ENCODE measurements at regions not wholly inside any gene's neighbourhood (a gene's known extent, or its start where the extent isn't known, plus 50 kb on each side); places are given as distances from the start of the nearest gene placed in this dataset.

- CTCF ChIA-PET, result no interaction called here
- no CpG with 5 or more reads among the region's 1 CpG for WGBS (ENCODE audit: insufficient coverage)
- ATAC-seq (replicated peaks in 1 of 4), result no peak
These were observed 135.6 kb upstream of the TLL1 start for GRCh38 chr4:165737309-165737972.

DNA sequence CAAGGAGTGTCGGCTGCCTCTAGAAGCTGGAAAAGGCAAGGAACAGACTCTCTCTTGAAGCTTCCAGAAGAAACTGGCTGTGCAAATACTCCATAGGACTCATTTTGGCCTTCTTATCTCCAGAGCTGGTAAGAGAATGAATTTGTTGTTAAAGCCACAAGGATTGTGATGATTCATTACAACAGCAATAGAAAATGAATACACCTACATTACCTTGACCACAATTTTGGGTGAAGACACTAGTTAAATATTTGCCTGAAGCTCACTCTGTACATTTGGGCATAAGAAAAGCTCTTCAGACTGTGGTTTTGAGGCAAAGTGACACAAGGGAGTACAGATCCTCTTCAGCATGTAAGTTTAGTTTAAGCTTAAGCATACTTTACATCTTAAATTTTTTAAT is 134.5 kb upstream of the TLL1 start:
- H3K27ac ChIP-seq (ENCODE audit: low read length), result no peak overlapping the region
- H3K4me1 Mint-ChIP-seq, result no peaks in the 10 kb centered on the region
- no peaks in the 10 kb centered on the region for H3K9me3 ChIP-seq
- no peaks in the 10 kb centered on the region for H3K27me3 ChIP-seq (replicated peaks in 1 of 2; ENCODE audit: control insufficient read depth in 2 of 2, extremely low read depth in 1 of 2, insufficient read depth in 2 of 2, low read length in 1 of 2)
- no peaks in the 10 kb centered on the region for H3K27me3 Mint-ChIP-seq
- DNase-seq, result no peak
- ChIA-PET CTCF (no interaction called here), POLR2A (no interaction called here)
- no peaks in the 10 kb centered on the region for H3K36me3 Mint-ChIP-seq
- ATAC-seq (replicated peaks in 1 of 4), result no peak
- no peaks in the 10 kb centered on the region for H3K36me3 ChIP-seq (ENCODE audit: control insufficient read depth in 2 of 2, extremely low read depth in 1 of 2, insufficient read depth in 1 of 2, low read length in 1 of 2)
- H3K4me3 ChIP-seq (ENCODE audit: control insufficient read depth in 1 of 2, extremely low read depth in 1 of 2, low read length in 1 of 2), result no peak overlapping the region
- peaks cover 0 to 4% (median 2%) of the 10 kb centered on the region in 3 donors for H3K9me3 Mint-ChIP-seq
- no CpG with 5 or more reads among the region's 1 CpG for WGBS (ENCODE audit: insufficient coverage)
- H3K27ac Mint-ChIP-seq, result no peak overlapping the region
- H3K4me3 Mint-ChIP-seq, result no peak overlapping the region
- H3K4me1 ChIP-seq (ENCODE audit: control insufficient read depth in 1 of 2, extremely low read depth in 1 of 2, insufficient read depth in 2 of 2, low read length in 2 of 2), result no peaks in the 10 kb centered on the region

More at GRCh38 chr4:165737309-165737972, 135.6 kb upstream of the TLL1 start:
- no peak for DNase-seq
- Mint-ChIP-seq H3K27me3 (no peaks in the 10 kb centered on the region), H3K9me3 (peaks cover 0 to 6% (median 2%) of the 10 kb centered on the region in 3 donors), H3K4me1 (no peaks in the 10 kb centered on the region), H3K4me3 (no peak overlapping the region), H3K27ac (no peak overlapping the region), H3K36me3 (no peaks in the 10 kb centered on the region)
- no peaks in the 10 kb centered on the region for H3K36me3 ChIP-seq (ENCODE audit: control insufficient read depth in 2 of 2, extremely low read depth in 1 of 2, insufficient read depth in 1 of 2, low read length in 1 of 2)
- H3K27me3 ChIP-seq (replicated peaks in 1 of 2; ENCODE audit: control insufficient read depth in 2 of 2, extremely low read depth in 1 of 2, insufficient read depth in 2 of 2, low read length in 1 of 2), result no peaks in the 10 kb centered on the region
- H3K4me1 ChIP-seq (ENCODE audit: control insufficient read depth in 1 of 2, extremely low read depth in 1 of 2, insufficient read depth in 2 of 2, low read length in 2 of 2), result no peaks in the 10 kb centered on the region
- H3K27ac ChIP-seq (ENCODE audit: low read length), result no peak overlapping the region
- POLR2A ChIA-PET, result interaction anchor here in 1 of 2 donors (0.8 kb wide), 1 partner anchor 194 kb away, joined by 3 read pairs; no protein-coding TSS in a partner anchor
- no peaks in the 10 kb centered on the region for H3K9me3 ChIP-seq
- no peak overlapping the region for H3K4me3 ChIP-seq (ENCODE audit: control insufficient read depth in 1 of 2, extremely low read depth in 1 of 2, low read length in 1 of 2)

DNA sequence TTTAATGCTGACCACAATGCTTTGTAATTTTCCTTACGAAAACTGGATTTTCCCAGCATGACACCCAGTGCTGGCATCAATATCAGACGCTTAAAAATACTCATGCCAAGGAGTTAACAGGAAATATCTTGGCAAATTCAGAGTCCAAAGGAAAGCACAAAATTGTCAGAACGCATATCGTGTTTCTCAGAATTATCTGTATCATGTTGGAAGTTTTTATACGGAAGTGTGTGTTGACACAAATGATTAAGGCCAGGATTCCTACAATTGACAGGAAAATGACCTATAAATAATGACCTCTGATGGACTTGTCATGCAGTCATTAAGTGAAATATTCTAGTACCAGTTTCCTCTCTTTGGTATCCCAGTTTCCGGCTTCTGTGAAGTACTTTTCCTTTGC is 132.1 kb upstream of the TLL1 start:
- peaks cover 0 to 2% (median 0%) of the 10 kb centered on the region in 3 donors for H3K9me3 Mint-ChIP-seq
- Histone ChIP-seq H3K4me1 (ENCODE audit: control insufficient read depth in 1 of 2, extremely low read depth in 1 of 2, insufficient read depth in 2 of 2, low read length in 2 of 2) (no peaks in the 10 kb centered on the region), H3K9me3 (no peaks in the 10 kb centered on the region), H3K27ac (ENCODE audit: low read length) (no peak overlapping the region), H3K36me3 (ENCODE audit: control insufficient read depth in 2 of 2, extremely low read depth in 1 of 2, insufficient read depth in 1 of 2, low read length in 1 of 2) (no peaks in the 10 kb centered on the region), H3K4me3 (ENCODE audit: control insufficient read depth in 1 of 2, extremely low read depth in 1 of 2, low read length in 1 of 2) (no peak overlapping the region), H3K27me3 (replicated peaks in 1 of 2; ENCODE audit: control insufficient read depth in 2 of 2, extremely low read depth in 1 of 2, insufficient read depth in 2 of 2, low read length in 1 of 2) (no peaks in the 10 kb centered on the region)
- H3K27me3 Mint-ChIP-seq, result no peaks in the 10 kb centered on the region
- H3K27ac Mint-ChIP-seq, result no peak overlapping the region
- H3K36me3 Mint-ChIP-seq, result no peaks in the 10 kb centered on the region
- CTCF ChIA-PET, result no interaction called here
- H3K4me1 Mint-ChIP-seq, result no peaks in the 10 kb centered on the region
- POLR2A ChIA-PET, result no interaction called here
- no peak overlapping the region for H3K4me3 Mint-ChIP-seq
- 88% methylated on average over 3 of the region's 6 CpGs for WGBS (ENCODE audit: insufficient coverage)
- ATAC-seq (replicated peaks in 1 of 4) (no peak), DNase-seq (no peak)

DNA sequence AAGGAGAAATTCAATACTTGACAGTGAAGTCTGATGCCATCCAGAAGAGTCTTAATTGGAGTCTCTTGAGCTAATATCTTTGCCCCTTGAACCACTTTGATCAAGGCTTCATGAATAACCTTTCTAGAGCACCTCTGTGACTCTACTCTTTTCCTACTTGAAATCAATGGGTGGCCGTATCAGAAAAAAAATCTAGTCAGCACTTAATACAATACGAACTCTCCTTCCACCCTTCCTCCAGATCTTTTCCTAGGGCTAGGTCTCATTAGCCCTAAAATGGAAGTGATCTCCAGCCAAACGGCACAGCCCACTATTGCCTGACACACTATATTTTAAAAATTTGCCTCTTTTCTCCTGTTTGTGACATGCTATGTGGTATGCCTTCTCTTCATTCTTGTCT is 129.6 kb upstream of the TLL1 start:
- H3K27me3 ChIP-seq (replicated peaks in 1 of 2; ENCODE audit: control insufficient read depth in 2 of 2, extremely low read depth in 1 of 2, insufficient read depth in 2 of 2, low read length in 1 of 2), result no peaks in the 10 kb centered on the region
- WGBS (ENCODE audit: insufficient coverage), result 100% methylated on average over 2 of the region's 3 CpGs
- Mint-ChIP-seq H3K27ac (no peak overlapping the region), H3K9me3 (peaks cover 0 to 2% (median 0%) of the 10 kb centered on the region in 3 donors), H3K27me3 (no peaks in the 10 kb centered on the region), H3K4me1 (no peaks in the 10 kb centered on the region), H3K4me3 (no peak overlapping the region), H3K36me3 (no peaks in the 10 kb centered on the region)
- H3K36me3 ChIP-seq (ENCODE audit: control insufficient read depth in 2 of 2, extremely low read depth in 1 of 2, insufficient read depth in 1 of 2, low read length in 1 of 2), result no peaks in the 10 kb centered on the region
- DNase-seq, result no peak
- H3K9me3 ChIP-seq, result no peaks in the 10 kb centered on the region
- ATAC-seq (replicated peaks in 1 of 4), result no peak
- H3K4me3 ChIP-seq (ENCODE audit: control insufficient read depth in 1 of 2, extremely low read depth in 1 of 2, low read length in 1 of 2), result no peak overlapping the region
- CTCF ChIA-PET, result no interaction called here
- no peak overlapping the region for H3K27ac ChIP-seq (ENCODE audit: low read length)
- H3K4me1 ChIP-seq (ENCODE audit: control insufficient read depth in 1 of 2, extremely low read depth in 1 of 2, insufficient read depth in 2 of 2, low read length in 2 of 2), result no peaks in the 10 kb centered on the region
- POLR2A ChIA-PET, result no interaction called here

GRCh38 chr4:165744370-165744769 is 128.7 kb upstream of the TLL1 start:
- H3K27me3 ChIP-seq (replicated peaks in 1 of 2; ENCODE audit: control insufficient read depth in 2 of 2, extremely low read depth in 1 of 2, insufficient read depth in 2 of 2, low read length in 1 of 2), result no peaks in the 10 kb centered on the region
- no peak for ATAC-seq (replicated peaks in 1 of 4)
- Mint-ChIP-seq H3K27ac (no peak overlapping the region), H3K4me1 (no peaks in the 10 kb centered on the region), H3K9me3 (peaks cover 0 to 2% (median 0%) of the 10 kb centered on the region in 3 donors), H3K4me3 (no peak overlapping the region), H3K36me3 (no peaks in the 10 kb centered on the region), H3K27me3 (no peaks in the 10 kb centered on the region)
- ChIA-PET CTCF (no interaction called here), POLR2A (no interaction called here)
- H3K27ac ChIP-seq (ENCODE audit: low read length), result no peak overlapping the region
- no peak for DNase-seq
- H3K4me1 ChIP-seq (ENCODE audit: control insufficient read depth in 1 of 2, extremely low read depth in 1 of 2, insufficient read depth in 2 of 2, low read length in 2 of 2), result no peaks in the 10 kb centered on the region
- no peak overlapping the region for H3K4me3 ChIP-seq (ENCODE audit: control insufficient read depth in 1 of 2, extremely low read depth in 1 of 2, low read length in 1 of 2)
- H3K36me3 ChIP-seq (ENCODE audit: control insufficient read depth in 2 of 2, extremely low read depth in 1 of 2, insufficient read depth in 1 of 2, low read length in 1 of 2), result no peaks in the 10 kb centered on the region
- H3K9me3 ChIP-seq, result no peaks in the 10 kb centered on the region
- WGBS (ENCODE audit: insufficient coverage), result no CpG with 5 or more reads among the region's 1 CpG

GRCh38 chr4:165748321-165748720 is 124.7 kb upstream of the TLL1 start:
- Mint-ChIP-seq H3K36me3 (no peaks in the 10 kb centered on the region), H3K27me3 (no peaks in the 10 kb centered on the region), H3K4me3 (no peak overlapping the region), H3K4me1 (no peaks in the 10 kb centered on the region), H3K9me3 (peaks cover 2 to 7% (median 5%) of the 10 kb centered on the region in 3 donors), H3K27ac (no peak overlapping the region)
- CTCF ChIA-PET, result no interaction called here
- Histone ChIP-seq H3K9me3 (no peaks in the 10 kb centered on the region), H3K27me3 (replicated peaks in 1 of 2; ENCODE audit: control insufficient read depth in 2 of 2, extremely low read depth in 1 of 2, insufficient read depth in 2 of 2, low read length in 1 of 2) (no peaks in the 10 kb centered on the region), H3K4me3 (ENCODE audit: control insufficient read depth in 1 of 2, extremely low read depth in 1 of 2, low read length in 1 of 2) (no peak overlapping the region), H3K4me1 (ENCODE audit: control insufficient read depth in 1 of 2, extremely low read depth in 1 of 2, insufficient read depth in 2 of 2, low read length in 2 of 2) (no peaks in the 10 kb centered on the region), H3K27ac (ENCODE audit: low read length) (no peak overlapping the region), H3K36me3 (ENCODE audit: control insufficient read depth in 2 of 2, extremely low read depth in 1 of 2, insufficient read depth in 1 of 2, low read length in 1 of 2) (no peaks in the 10 kb centered on the region)
- no peak for DNase-seq
- no CpG with 5 or more reads among the region's 1 CpG for WGBS (ENCODE audit: insufficient coverage)
- no peak for ATAC-seq (replicated peaks in 1 of 4)
- POLR2A ChIA-PET, result no interaction called here

DNA sequence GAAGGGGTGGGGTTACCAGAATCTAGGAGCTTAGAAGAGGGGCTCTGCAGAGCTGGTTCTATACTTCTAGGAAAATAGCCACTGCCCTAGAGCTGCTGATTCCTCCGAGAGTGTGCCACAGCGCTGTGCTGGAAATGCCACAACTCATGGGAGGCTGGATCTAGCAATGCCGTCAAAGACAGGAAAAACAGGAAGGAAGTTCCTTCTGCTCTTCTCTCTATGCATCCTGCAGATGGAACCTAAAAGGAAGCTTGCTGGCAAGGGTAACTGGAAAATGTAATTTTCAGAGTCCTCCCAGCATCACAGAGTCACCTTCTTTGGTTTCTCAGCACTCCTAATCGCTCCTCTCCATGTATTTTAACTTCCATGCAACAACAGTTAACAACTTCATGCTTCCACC is 121.2 kb upstream of the TLL1 start:
- H3K4me3 ChIP-seq (ENCODE audit: control insufficient read depth in 1 of 2, extremely low read depth in 1 of 2, low read length in 1 of 2), result no peak overlapping the region
- peaks cover 3 to 13% (median 8%) of the 10 kb centered on the region in 3 donors for H3K9me3 Mint-ChIP-seq
- no peaks in the 10 kb centered on the region for H3K4me1 ChIP-seq (ENCODE audit: control insufficient read depth in 1 of 2, extremely low read depth in 1 of 2, insufficient read depth in 2 of 2, low read length in 2 of 2)
- no peaks in the 10 kb centered on the region for H3K27me3 ChIP-seq (replicated peaks in 1 of 2; ENCODE audit: control insufficient read depth in 2 of 2, extremely low read depth in 1 of 2, insufficient read depth in 2 of 2, low read length in 1 of 2)
- H3K4me1 Mint-ChIP-seq, result no peaks in the 10 kb centered on the region
- H3K9me3 ChIP-seq, result no peaks in the 10 kb centered on the region
- H3K27ac ChIP-seq (ENCODE audit: low read length), result no peak overlapping the region
- H3K27ac Mint-ChIP-seq, result no peak overlapping the region
- DNase-seq, result no peak
- no peaks in the 10 kb centered on the region for H3K36me3 ChIP-seq (ENCODE audit: control insufficient read depth in 2 of 2, extremely low read depth in 1 of 2, insufficient read depth in 1 of 2, low read length in 1 of 2)
- no peak overlapping the region for H3K4me3 Mint-ChIP-seq
- ChIA-PET POLR2A (no interaction called here), CTCF (no interaction called here)
- no peaks in the 10 kb centered on the region for H3K27me3 Mint-ChIP-seq
- 5% methylated on average over 4 of the region's 4 CpGs for WGBS (ENCODE audit: insufficient coverage)
- no peaks in the 10 kb centered on the region for H3K36me3 Mint-ChIP-seq
- no peak for ATAC-seq (replicated peaks in 1 of 4)

All from T-cell (primary cell).